IPS DF 6.9 (cell line): ENCODE measurements at regions not wholly inside any gene's neighbourhood (a gene's known extent, or its start where the extent isn't known, plus 50 kb on each side); places are given as distances from the start of the nearest gene placed in this dataset.
A peak's percentile ranks its signal among the peaks of the same experiment; 100 is the strongest.

Experiments
- DNase-seq: peaks from one replicate; pipeline ENCODE4 v3.0.0-alpha.2; 2013; ENCODE audit warnings: low read depth, low spot score
- H3K27ac ChIP-seq: one replicate; pipeline ENCODE4 v1.5.1; 2013; ENCODE audit warnings: low read length, control low read depth
- H3K27me3 ChIP-seq: 2 replicates; pipeline ENCODE4 v1.6.1; 2013; ENCODE audit warnings: mild to moderate bottlenecking, low read length; ENCODE audit not compliant: control insufficient read depth, insufficient read depth
- H3K36me3 ChIP-seq: 2 replicates; pipeline ENCODE4 v1.6.1; 2013; ENCODE audit warnings: low read length; ENCODE audit not compliant: control insufficient read depth, insufficient read depth
- H3K4me1 ChIP-seq: 2 replicates; pipeline ENCODE4 v1.6.1; 2013; ENCODE audit warnings: low read length; ENCODE audit not compliant: control insufficient read depth, insufficient read depth
- H3K4me3 ChIP-seq: 2 replicates; pipeline ENCODE4 v1.5.1; 2013; ENCODE audit warnings: mild to moderate bottlenecking, low read length
- H3K9me3 ChIP-seq: 2 replicates; pipeline ENCODE4 v1.6.1; 2013; ENCODE audit warnings: low read length, inconsistent platforms; ENCODE audit not compliant: control insufficient read depth, insufficient read depth
- WGBS: extraction: QIAGEN DNeasy Blood & Tissue Kit; methylation state at CpG from one replicate; pipeline ENCODE4 v1.1.7; 2013; ENCODE audit warnings: mixed read lengths, missing lambda C conversion rate; ENCODE audit not compliant: insufficient read length, insufficient coverage; 5-methylcytosine and 5-hydroxymethylcytosine counted together

- no peaks in the 10 kb centered on the region for H3K36me3 ChIP-seq
- H3K4me1 ChIP-seq, result no peaks in the 10 kb centered on the region; the same call in 1 of the 2 replicates
- H3K27ac ChIP-seq, result no peak overlapping the region
- H3K4me3 ChIP-seq, result no peak overlapping the region
- no peak for DNase-seq
- WGBS, result no CpG with 5 or more reads among the region's 3 CpGs
- H3K27me3 ChIP-seq, result no peaks in the 10 kb centered on the region
- no peaks in the 10 kb centered on the region for H3K9me3 ChIP-seq
Measured at GRCh38 chr11:57126766-57127400, 54.9 kb upstream of the LRRC55 start.

- Histone ChIP-seq H3K27ac (no peak overlapping the region), H3K36me3 (no peaks in the 10 kb centered on the region), H3K9me3 (no peaks in the 10 kb centered on the region), H3K27me3 (no peaks in the 10 kb centered on the region), H3K4me3 (no peak overlapping the region), H3K4me1 (no peaks in the 10 kb centered on the region)
- peak; percentile 63 for DNase-seq
- WGBS, result no CpG with 5 or more reads among the region's 8 CpGs
Measured at GRCh38 chr11:57131080-57131790, 50.5 kb upstream of the LRRC55 start.
